SK-MEL-5 (cell line): ENCODE measurements at regions not wholly inside any gene's neighbourhood (a gene's known extent, or its start where the extent isn't known, plus 50 kb on each side); places are given as distances from the start of the nearest gene placed in this dataset.
A peak's percentile ranks its signal among the peaks of the same experiment; 100 is the strongest.

ENCODE experiments used
- DNase-seq: peaks from one replicate; pipeline ENCODE4 v3.0.0-alpha.2; 2016; ENCODE audit warnings: low read depth, low spot score
- in situ Hi-C: cut with HindIII; loops from 2 replicates; pipeline ENCODE4 v1.10.0; 2016; ENCODE audit warnings: low sequenced_read_pairs, high pct_unique_total_duplicates, low pct_unique_long_range_greater_than_20kb

- in situ Hi-C loops: no loop called here
- DNase-seq: no peak
Observed at GRCh38 chrX:121102101-121102500, 54.7 kb downstream of the GLUD2 start.

GRCh38 chrX:121103381-121103780 is 56.0 kb downstream of the GLUD2 start:
- DNase-seq: no peak
- in situ Hi-C loops: no loop called here

- DNase-seq: no peak
- in situ Hi-C loops: no loop called here
Observed at GRCh38 chrX:121106484-121107235, 59.2 kb downstream of the GLUD2 start.

- DNase-seq: no peak
- in situ Hi-C loops: no loop called here
Observed at GRCh38 chrX:121109986-121110385, 62.6 kb downstream of the GLUD2 start.

- in situ Hi-C loops: no loop called here
- no peak for DNase-seq
Observed at GRCh38 chrX:121110536-121110935, 63.1 kb downstream of the GLUD2 start.

- peak; percentile 65 for DNase-seq
- in situ Hi-C loops: no loop called here
Observed at GRCh38 chrX:121114691-121115090, 67.3 kb downstream of the GLUD2 start.

- in situ Hi-C loops: no loop called here
- no peak for DNase-seq
Observed at GRCh38 chrX:121120690-121121605, 73.5 kb downstream of the GLUD2 start.

GRCh38 chrX:121122332-121122731 is 74.9 kb downstream of the GLUD2 start:
- in situ Hi-C loops: no loop called here
- DNase-seq: no peak

- DNase-seq: no peak
- in situ Hi-C loops: no loop called here
Observed at GRCh38 chrX:121128925-121129877, 81.8 kb downstream of the GLUD2 start.

- no peak for DNase-seq
- in situ Hi-C loops: no loop called here
Observed at GRCh38 chrX:121132675-121133074, 85.3 kb downstream of the GLUD2 start.

- in situ Hi-C loops: no loop called here
- no peak for DNase-seq
Observed at GRCh38 chrX:121135488-121136207, 88.2 kb downstream of the GLUD2 start.

GRCh38 chrX:121146059-121146628 is 98.7 kb downstream of the GLUD2 start:
- in situ Hi-C loops: no loop called here
- no peak for DNase-seq

- DNase-seq: no peak
- in situ Hi-C loops: no loop called here
Observed at GRCh38 chrX:121150217-121150616, 102.8 kb downstream of the GLUD2 start.

GRCh38 chrX:121151293-121151692 is 103.9 kb downstream of the GLUD2 start:
- in situ Hi-C loops: no loop called here
- no peak for DNase-seq

GRCh38 chrX:121154858-121155404 is 107.5 kb downstream of the GLUD2 start:
- in situ Hi-C loops: no loop called here
- DNase-seq: no peak

GRCh38 chrX:121160987-121161386 is 113.6 kb downstream of the GLUD2 start:
- DNase-seq: peak; percentile 9
- in situ Hi-C loops: no loop called here

- DNase-seq: no peak
- in situ Hi-C loops: no loop called here
Observed at GRCh38 chrX:121161501-121161933, 114.1 kb downstream of the GLUD2 start.
